B cell (primary cell): ENCODE measurements at regions not wholly inside any gene's neighbourhood (a gene's known extent, or its start where the extent isn't known, plus 50 kb on each side); places are given as distances from the start of the nearest gene placed in this dataset.
"Not testable (repeated sequence)": the region's sequence is repeated elsewhere in the genome, so short reads cannot be mapped to it uniquely, and the experiment has no call there.

Experiments
- CTCF ChIP-seq: fragments of 200-600 bp; IDR thresholded peaks from one replicate; pipeline ENCODE4 v1.8.0; 2022; ENCODE audit warnings: antibody characterized with exemption, mild to moderate bottlenecking
- EZH2 ChIP-seq: IDR thresholded peaks from 2 replicates; pipeline ENCODE4 v1.6.1; 2012; ENCODE audit warnings: borderline replicate concordance, low read depth, mild to moderate bottlenecking, moderate library complexity, low read length; ENCODE audit not compliant: insufficient read depth, poor library complexity, severe bottlenecking

GRCh38 chr9:63296366-63296765, 1988.6 kb downstream of the FOXD4L5 start:
- TF ChIP-seq EZH2, CTCF: not testable (repeated sequence)
